Naive thymus-derived CD8-positive, alpha-beta T cell (primary cell): ENCODE measurements at regions not wholly inside any gene's neighbourhood (a gene's known extent, or its start where the extent isn't known, plus 50 kb on each side); places are given as distances from the start of the nearest gene placed in this dataset.

ENCODE experiments used
- ATAC-seq, 2 donors: fragments of 150-1000 bp; cut with Tn5 transposase in 1 of 2; sonication (Bioruptor Pico), chemical (Tn5 transposase) in 1 of 2; 1 replicate in 1 of 2; 2 replicates in 1 of 2; pipeline ENCODE4 v1.10.0; 2021; ENCODE audit warnings: mild to moderate bottlenecking in 2 of 2, moderate library complexity in 2 of 2
- POLR2A ChIA-PET: fragments of 350-600 bp; sonication (Branson Sonifier 250); formaldehyde crosslinking; loops from one replicate; lab custom pipeline; 2021; ENCODE audit warnings: antibody characterized with exemption; lab: Charles Lee
- DNase-seq, 10 donors: peaks; one replicate each; pipeline versions ENCODE4 v3.0.0 to v3.0.0-alpha.2; 2020 to 2022
- H3K27ac Mint-ChIP-seq, 10 donors: one replicate each; pipeline ENCODE4 v1.8.0; 2020 to 2022; ENCODE audit warnings: mild to moderate bottlenecking in 10 of 10, mixed read lengths in 10 of 10, moderate library complexity in 4 of 10, inconsistent platforms in 1 of 10
- H3K27me3 Mint-ChIP-seq, 5 donors: one replicate each; pipeline ENCODE4 v1.8.0; 2021 to 2022; ENCODE audit warnings: mixed read lengths in 5 of 5
- H3K36me3 Mint-ChIP-seq, 3 donors: one replicate each; pipeline ENCODE4 v1.8.0; 2020 to 2022; ENCODE audit warnings: mixed read lengths in 3 of 3, mild to moderate bottlenecking in 2 of 3, inconsistent platforms in 1 of 3
- H3K4me1 Mint-ChIP-seq, 4 donors: one replicate each; pipeline ENCODE4 v1.8.0; 2021 to 2022; ENCODE audit warnings: mixed read lengths in 4 of 4
- H3K4me3 Mint-ChIP-seq, 10 donors: one replicate each; pipeline ENCODE4 v1.8.0; 2020 to 2022; ENCODE audit warnings: mild to moderate bottlenecking in 10 of 10, mixed read lengths in 10 of 10, moderate library complexity in 6 of 10, inconsistent platforms in 1 of 10
- H3K9me3 Mint-ChIP-seq, 9 donors: one replicate each; pipeline ENCODE4 v1.8.0; 2020 to 2022; ENCODE audit warnings: mixed read lengths in 9 of 9, mild to moderate bottlenecking in 3 of 9, inconsistent platforms in 1 of 9, moderate library complexity in 1 of 9

GRCh38 chr1:96400089-96400488 is 321.5 kb upstream of the PTBP2 start:
- no peaks in the 10 kb centered on the region for H3K36me3 Mint-ChIP-seq
- POLR2A ChIA-PET: no interaction called here
- H3K27me3 Mint-ChIP-seq: peaks cover 0 to 4% (median 0%) of the 10 kb centered on the region in 5 donors
- no peak overlapping the region for H3K4me3 Mint-ChIP-seq
- H3K9me3 Mint-ChIP-seq: peaks cover 0 to 15% (median 2%) of the 10 kb centered on the region in 9 donors
- H3K27ac Mint-ChIP-seq: no peak overlapping the region
- H3K4me1 Mint-ChIP-seq: no peaks in the 10 kb centered on the region
- ATAC-seq: no peak
- no peak for DNase-seq

GRCh38 chr1:96409087-96409486 is 312.5 kb upstream of the PTBP2 start:
- POLR2A ChIA-PET: no interaction called here
- Mint-ChIP-seq H3K27me3 (no peaks in the 10 kb centered on the region), H3K4me1 (no peaks in the 10 kb centered on the region), H3K36me3 (no peaks in the 10 kb centered on the region), H3K27ac (no peak overlapping the region), H3K9me3 (peaks cover 0 to 26% (median 0%) of the 10 kb centered on the region in 9 donors), H3K4me3 (no peak overlapping the region)
- DNase-seq: no peak
- no peak for ATAC-seq

GRCh38 chr1:96409689-96410088 is 311.9 kb upstream of the PTBP2 start:
- peaks cover 0 to 26% (median 2%) of the 10 kb centered on the region in 9 donors for H3K9me3 Mint-ChIP-seq
- H3K4me1 Mint-ChIP-seq: no peaks in the 10 kb centered on the region
- H3K36me3 Mint-ChIP-seq: no peaks in the 10 kb centered on the region
- no peaks in the 10 kb centered on the region for H3K27me3 Mint-ChIP-seq
- DNase-seq (no peak), ATAC-seq (no peak)
- no peak overlapping the region for H3K27ac Mint-ChIP-seq
- POLR2A ChIA-PET: no interaction called here
- no peak overlapping the region for H3K4me3 Mint-ChIP-seq

GRCh38 chr1:96411006-96411405 is 310.6 kb upstream of the PTBP2 start:
- Mint-ChIP-seq H3K9me3 (peaks cover 0 to 20% (median 5%) of the 10 kb centered on the region in 9 donors), H3K4me1 (no peaks in the 10 kb centered on the region), H3K27me3 (no peaks in the 10 kb centered on the region), H3K4me3 (no peak overlapping the region), H3K27ac (no peak overlapping the region), H3K36me3 (no peaks in the 10 kb centered on the region)
- ATAC-seq (no peak), DNase-seq (no peak)
- POLR2A ChIA-PET: no interaction called here

- no peak for ATAC-seq
- H3K9me3 Mint-ChIP-seq: peaks cover 0 to 9% (median 0%) of the 10 kb centered on the region in 9 donors
Observed at GRCh38 chr1:96414598-96414997, 307.0 kb upstream of the PTBP2 start.

GRCh38 chr1:96416111-96416595 is 305.4 kb upstream of the PTBP2 start:
- no peak for ATAC-seq
- H3K9me3 Mint-ChIP-seq: peaks cover 0 to 6% (median 0%) of the 10 kb centered on the region in 9 donors
- peak overlapping the region in 1 of 10 donors; percentile 36 for H3K27ac Mint-ChIP-seq
- H3K4me3 Mint-ChIP-seq: no peak overlapping the region
- H3K27me3 Mint-ChIP-seq: no peaks in the 10 kb centered on the region
- POLR2A ChIA-PET: no interaction called here
- H3K4me1 Mint-ChIP-seq: no peaks in the 10 kb centered on the region
- no peaks in the 10 kb centered on the region for H3K36me3 Mint-ChIP-seq
- DNase-seq: no peak

More at GRCh38 chr1:96414598-96414997, 307.0 kb upstream of the PTBP2 start:
- no peak for DNase-seq
- Mint-ChIP-seq H3K27ac (no peak overlapping the region), H3K4me1 (no peaks in the 10 kb centered on the region), H3K4me3 (no peak overlapping the region), H3K36me3 (no peaks in the 10 kb centered on the region), H3K27me3 (no peaks in the 10 kb centered on the region)
- POLR2A ChIA-PET: no interaction called here

GRCh38 chr1:96416701-96417444 is 304.7 kb upstream of the PTBP2 start:
- ATAC-seq: no peak
- H3K4me1 Mint-ChIP-seq: no peaks in the 10 kb centered on the region
- H3K9me3 Mint-ChIP-seq: peaks cover 0 to 6% (median 0%) of the 10 kb centered on the region in 9 donors
- no peaks in the 10 kb centered on the region for H3K27me3 Mint-ChIP-seq
- POLR2A ChIA-PET: no interaction called here
- no peak overlapping the region for H3K4me3 Mint-ChIP-seq
- no peaks in the 10 kb centered on the region for H3K36me3 Mint-ChIP-seq
- no peak for DNase-seq
- H3K27ac Mint-ChIP-seq: no peak overlapping the region

GRCh38 chr1:96418969-96419368 is 302.6 kb upstream of the PTBP2 start:
- H3K36me3 Mint-ChIP-seq: no peaks in the 10 kb centered on the region
- ATAC-seq (no peak), DNase-seq (no peak)
- H3K4me3 Mint-ChIP-seq: no peak overlapping the region
- H3K27ac Mint-ChIP-seq: no peak overlapping the region
- POLR2A ChIA-PET: no interaction called here
- H3K27me3 Mint-ChIP-seq: no peaks in the 10 kb centered on the region
- H3K9me3 Mint-ChIP-seq: peaks cover 0 to 6% (median 0%) of the 10 kb centered on the region in 9 donors
- H3K4me1 Mint-ChIP-seq: no peaks in the 10 kb centered on the region

GRCh38 chr1:96424877-96425276 is 296.7 kb upstream of the PTBP2 start:
- DNase-seq (no peak), ATAC-seq (no peak)
- Mint-ChIP-seq H3K36me3 (no peaks in the 10 kb centered on the region), H3K27me3 (no peaks in the 10 kb centered on the region), H3K9me3 (peaks cover 0 to 2% (median 0%) of the 10 kb centered on the region in 9 donors), H3K4me1 (no peaks in the 10 kb centered on the region), H3K4me3 (no peak overlapping the region), H3K27ac (peak overlapping the region in 1 of 10 donors; percentile 29)
- POLR2A ChIA-PET: no interaction called here

GRCh38 chr1:96425382-96426129 is 296.0 kb upstream of the PTBP2 start:
- ATAC-seq (no peak), DNase-seq (no peak)
- POLR2A ChIA-PET: no interaction called here
- Mint-ChIP-seq H3K9me3 (peaks cover 0 to 2% (median 0%) of the 10 kb centered on the region in 9 donors), H3K36me3 (no peaks in the 10 kb centered on the region), H3K4me1 (no peaks in the 10 kb centered on the region), H3K27me3 (no peaks in the 10 kb centered on the region), H3K4me3 (no peak overlapping the region), H3K27ac (peak overlapping the region in 1 of 10 donors; percentile 29)

GRCh38 chr1:96427616-96428015 is 294.0 kb upstream of the PTBP2 start:
- DNase-seq (no peak), ATAC-seq (no peak)
- no peaks in the 10 kb centered on the region for H3K4me1 Mint-ChIP-seq
- no peaks in the 10 kb centered on the region for H3K27me3 Mint-ChIP-seq
- POLR2A ChIA-PET: no interaction called here
- no peaks in the 10 kb centered on the region for H3K36me3 Mint-ChIP-seq
- no peak overlapping the region for H3K4me3 Mint-ChIP-seq
- H3K27ac Mint-ChIP-seq: no peak overlapping the region
- H3K9me3 Mint-ChIP-seq: peaks cover 0 to 15% (median 3%) of the 10 kb centered on the region in 9 donors

- peaks cover 0 to 10% (median 2%) of the 10 kb centered on the region in 9 donors for H3K9me3 Mint-ChIP-seq
- no peaks in the 10 kb centered on the region for H3K36me3 Mint-ChIP-seq
- ATAC-seq (no peak), DNase-seq (no peak)
- no peaks in the 10 kb centered on the region for H3K4me1 Mint-ChIP-seq
- H3K4me3 Mint-ChIP-seq: no peak overlapping the region
- H3K27ac Mint-ChIP-seq: no peak overlapping the region
- H3K27me3 Mint-ChIP-seq: peaks cover 0 to 9% (median 0%) of the 10 kb centered on the region in 5 donors
- POLR2A ChIA-PET: no interaction called here
Observed at GRCh38 chr1:96445302-96445701, 276.3 kb upstream of the PTBP2 start.

GRCh38 chr1:96464066-96464465 is 257.5 kb upstream of the PTBP2 start:
- Mint-ChIP-seq H3K27me3 (no peaks in the 10 kb centered on the region), H3K36me3 (peaks cover 0 to 5% (median 0%) of the 10 kb centered on the region in 3 donors), H3K27ac (no peak overlapping the region), H3K9me3 (peaks cover 0 to 6% (median 0%) of the 10 kb centered on the region in 9 donors), H3K4me1 (no peaks in the 10 kb centered on the region), H3K4me3 (no peak overlapping the region)
- ATAC-seq: no peak
- POLR2A ChIA-PET: no interaction called here
- no peak for DNase-seq
